GM12873 (cell line): ENCODE measurements at regions not wholly inside any gene's neighbourhood (a gene's known extent, or its start where the extent isn't known, plus 50 kb on each side); places are given as distances from the start of the nearest gene placed in this dataset.

ENCODE experiments used
- TF ChIP-seq, protein P1 (sequence below): IDR thresholded peaks from 2 replicates; pipeline ENCODE4 v1.5.1; 2012; ENCODE audit warnings: low read depth, mild to moderate bottlenecking, moderate library complexity, low read length, control low read depth; ENCODE audit not compliant: insufficient read depth; ENCODE audit errors: missing control alignments

DNA sequence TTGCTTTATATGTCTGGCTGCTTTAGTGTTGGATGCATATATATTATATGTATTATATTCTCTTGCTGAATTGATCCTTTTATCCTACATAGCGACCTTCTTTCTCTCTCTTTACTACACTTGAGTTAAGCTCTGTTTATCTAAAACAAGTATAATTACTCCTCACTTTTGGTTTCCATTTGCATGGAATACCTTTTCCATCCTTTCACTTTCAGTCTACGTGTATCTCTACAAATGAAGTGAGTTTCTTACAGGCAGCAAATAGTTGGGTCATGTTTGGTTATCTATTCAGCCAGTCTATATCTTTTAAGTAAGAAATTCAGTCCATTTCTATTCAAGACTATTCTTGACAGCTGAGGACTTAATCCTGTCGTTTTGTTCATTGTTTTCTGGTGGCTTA is 167.5 kb upstream of the USP38 start:
- TF ChIP-seq, protein P1, sequence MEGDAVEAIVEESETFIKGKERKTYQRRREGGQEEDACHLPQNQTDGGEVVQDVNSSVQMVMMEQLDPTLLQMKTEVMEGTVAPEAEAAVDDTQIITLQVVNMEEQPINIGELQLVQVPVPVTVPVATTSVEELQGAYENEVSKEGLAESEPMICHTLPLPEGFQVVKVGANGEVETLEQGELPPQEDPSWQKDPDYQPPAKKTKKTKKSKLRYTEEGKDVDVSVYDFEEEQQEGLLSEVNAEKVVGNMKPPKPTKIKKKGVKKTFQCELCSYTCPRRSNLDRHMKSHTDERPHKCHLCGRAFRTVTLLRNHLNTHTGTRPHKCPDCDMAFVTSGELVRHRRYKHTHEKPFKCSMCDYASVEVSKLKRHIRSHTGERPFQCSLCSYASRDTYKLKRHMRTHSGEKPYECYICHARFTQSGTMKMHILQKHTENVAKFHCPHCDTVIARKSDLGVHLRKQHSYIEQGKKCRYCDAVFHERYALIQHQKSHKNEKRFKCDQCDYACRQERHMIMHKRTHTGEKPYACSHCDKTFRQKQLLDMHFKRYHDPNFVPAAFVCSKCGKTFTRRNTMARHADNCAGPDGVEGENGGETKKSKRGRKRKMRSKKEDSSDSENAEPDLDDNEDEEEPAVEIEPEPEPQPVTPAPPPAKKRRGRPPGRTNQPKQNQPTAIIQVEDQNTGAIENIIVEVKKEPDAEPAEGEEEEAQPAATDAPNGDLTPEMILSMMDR, result no peak

DNA sequence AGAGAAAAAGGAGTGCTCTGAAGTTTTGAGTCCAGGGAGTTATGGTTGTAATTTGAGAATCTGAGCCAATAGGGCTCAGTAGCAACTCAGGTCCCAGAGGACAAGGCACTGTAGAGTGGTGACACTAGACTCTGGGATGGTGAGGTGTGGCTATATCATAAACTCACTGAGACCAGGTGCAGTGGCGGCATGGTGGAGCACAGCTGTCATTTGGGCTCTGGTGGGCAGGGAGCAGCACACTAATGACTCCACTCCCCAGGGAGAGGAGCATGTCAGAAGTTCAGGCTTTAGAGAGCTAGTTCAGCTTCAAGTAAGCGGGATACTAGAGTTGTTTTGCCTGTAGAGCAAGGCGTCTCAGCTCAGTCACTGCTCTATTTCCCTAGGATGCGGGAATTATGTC is 165.4 kb upstream of the USP38 start:
- TF ChIP-seq, protein P1, result no peak

DNA sequence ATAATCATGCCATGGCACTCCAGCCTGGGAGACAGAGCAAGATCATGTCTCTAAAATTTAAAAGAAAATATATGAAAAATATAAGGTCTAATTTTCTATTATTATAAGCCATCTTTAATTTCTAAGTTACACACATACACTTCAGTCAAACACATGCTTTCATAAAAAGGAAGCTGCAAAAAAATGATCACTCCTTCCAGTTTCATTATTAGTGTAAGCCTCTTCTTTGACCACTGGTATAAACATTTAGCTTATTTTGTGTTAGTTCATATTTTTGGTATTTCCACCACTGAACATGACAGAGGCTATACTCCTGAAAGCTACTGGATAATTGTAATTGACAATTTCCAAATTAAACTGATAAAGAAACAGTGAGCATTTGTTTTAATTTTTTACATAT is 163.3 kb upstream of the USP38 start:
- TF ChIP-seq, protein P1, result no peak

DNA sequence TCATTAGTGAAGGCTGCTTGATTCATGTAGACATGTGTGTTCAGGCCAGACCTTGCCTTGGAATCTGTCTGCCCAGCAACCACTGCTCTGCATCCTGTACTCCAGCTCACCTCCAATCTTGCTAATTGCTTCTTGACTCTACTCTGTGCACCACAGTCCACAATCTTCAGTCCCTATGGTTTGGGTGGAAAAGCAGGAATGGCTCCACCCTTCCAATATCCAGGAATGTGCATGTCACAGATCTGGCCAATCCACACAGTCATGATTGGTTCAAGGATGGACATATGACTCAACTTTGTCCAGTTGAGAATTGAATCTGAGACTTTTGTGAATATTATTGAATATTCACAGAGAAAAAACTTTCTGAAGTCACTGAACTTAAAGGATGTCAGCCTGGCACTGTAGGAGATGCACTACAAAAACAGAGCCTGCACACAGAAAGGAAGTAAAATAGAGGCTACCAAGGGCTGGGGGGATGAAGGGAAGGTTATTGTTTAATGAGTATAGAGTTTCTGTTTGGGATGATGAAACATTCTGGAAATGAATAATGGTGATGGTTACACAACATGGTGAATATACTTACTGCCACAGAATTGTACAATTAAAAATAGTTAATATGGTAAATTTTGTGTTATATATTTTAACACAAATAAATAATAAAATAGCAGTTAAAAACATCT is 161.3 kb upstream of the USP38 start:
- TF ChIP-seq, protein P1, result no peak

- TF ChIP-seq, protein P1, result peak; percentile 52
Measured at GRCh38 chr4:143025081-143025704, 159.5 kb upstream of the USP38 start.

DNA sequence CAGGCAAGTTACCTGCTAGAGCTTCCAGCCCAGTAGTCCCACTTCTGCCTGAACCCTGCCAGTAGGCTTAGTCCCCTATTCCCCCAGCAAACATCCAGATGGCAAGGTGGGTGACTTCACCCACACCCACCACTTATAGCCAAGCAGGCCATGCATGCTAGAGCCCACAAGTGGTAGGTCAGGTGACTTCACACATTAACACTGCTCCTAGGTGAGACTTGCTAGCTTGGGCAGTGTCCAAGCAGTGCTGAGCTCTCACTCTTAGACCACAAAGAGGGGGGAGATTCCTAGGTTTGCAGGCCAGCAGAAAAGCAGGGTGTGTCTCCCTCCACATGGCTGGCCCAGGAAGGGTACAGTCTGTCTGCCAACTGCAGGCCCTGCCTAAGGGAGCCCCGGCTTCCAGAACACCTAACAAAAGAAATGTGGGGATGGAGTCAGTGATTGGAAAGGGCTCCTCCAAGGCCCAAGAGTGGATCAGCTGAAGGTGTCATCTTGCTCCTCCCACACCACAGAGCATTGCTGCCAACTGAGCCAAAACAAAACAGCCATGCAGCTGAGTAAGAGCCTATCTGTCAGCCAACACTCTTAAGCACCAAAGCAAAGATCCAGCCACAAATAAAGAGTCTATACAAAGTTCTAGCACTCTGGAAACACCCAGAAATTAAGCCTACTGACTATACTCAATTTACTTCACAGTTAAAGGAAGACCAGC is 158.1 kb upstream of the USP38 start:
- TF ChIP-seq, protein P1, result no peak

DNA sequence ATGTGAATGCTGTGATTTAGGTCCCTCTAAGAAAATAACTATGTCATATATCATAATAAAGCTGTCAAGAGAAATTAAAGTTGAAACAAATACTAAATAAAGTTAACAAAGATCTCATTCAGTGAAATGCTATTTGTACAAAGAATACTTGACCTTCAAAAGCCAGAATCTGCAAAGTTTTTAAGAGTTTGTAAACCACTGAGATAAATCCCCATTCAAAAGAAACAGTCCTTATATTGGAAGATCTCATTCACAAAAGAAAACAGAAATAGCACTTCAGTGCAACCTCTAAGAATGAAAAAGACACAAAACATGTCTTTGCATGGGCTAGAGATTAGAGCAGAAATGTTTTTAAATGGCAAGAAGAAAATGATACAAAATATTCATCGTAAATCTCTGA is 149.1 kb upstream of the USP38 start:
- TF ChIP-seq, protein P1, result no peak
